ENCODE measurements at regions not wholly inside any gene's neighbourhood (a gene's known extent, or its start where the extent isn't known, plus 50 kb on each side); places are given as distances from the start of the nearest gene placed in this dataset.

- Histone ChIP-seq H3K27me3 (no peaks in the 10 kb centered on the region), H3K79me2 (no peaks in the 10 kb centered on the region), H3K9me3 (ENCODE audit: low read depth) (no peaks in the 10 kb centered on the region), H3K27ac (no peak overlapping the region), H2AFZ (no peak overlapping the region), H3K4me2 (no peak overlapping the region), H4K20me1 (ENCODE audit: insufficient read depth, poor library complexity, severe bottlenecking) (no peaks in the 10 kb centered on the region), H3K36me3 (replicated peaks; ENCODE audit: insufficient read depth, low read depth) (no peaks in the 10 kb centered on the region), H3K4me3 (no peak overlapping the region), H3K9me2 (replicated peaks; ENCODE audit: insufficient read depth) (no peaks in the 10 kb centered on the region), H3K4me1 (ENCODE audit: insufficient read depth) (no peaks in the 10 kb centered on the region)
- WGBS (ENCODE audit: low lambda C conversion rate, missing lambda C conversion rate): 59% methylated on average over 3 of the region's 3 CpGs
- TF ChIP-seq EZH2 (IDR thresholded peaks at IDR 0.05; ENCODE audit: borderline replicate concordance) (no peak), EZH2phosphoT487 (IDR thresholded peaks at IDR 0.05; ENCODE audit: low read depth, severe bottlenecking, unreplicated experiment) (no peak), CTCF (IDR thresholded peaks at IDR 0.05; ENCODE audit: poor library complexity) (no peak)
- DNase-seq (ENCODE audit: low spot score): no peak
Measured at GRCh38 chr13:104996022-104996421, 1539.4 kb downstream of the EFNB2 start.

GRCh38 chr13:104993708-104994107, 1541.8 kb downstream of the EFNB2 start:
- DNase-seq (ENCODE audit: low spot score): no peak
- no peaks in the 10 kb centered on the region for H3K36me3 ChIP-seq (replicated peaks; ENCODE audit: insufficient read depth, low read depth)
- H2AFZ ChIP-seq: no peak overlapping the region
- H3K27ac ChIP-seq: no peak overlapping the region
- H3K79me2 ChIP-seq: no peaks in the 10 kb centered on the region
- TF ChIP-seq EZH2 (IDR thresholded peaks at IDR 0.05; ENCODE audit: borderline replicate concordance) (no peak), CTCF (IDR thresholded peaks at IDR 0.05; ENCODE audit: poor library complexity) (no peak), EZH2phosphoT487 (IDR thresholded peaks at IDR 0.05; ENCODE audit: low read depth, severe bottlenecking, unreplicated experiment) (no peak)
- no peaks in the 10 kb centered on the region for H4K20me1 ChIP-seq (ENCODE audit: insufficient read depth, poor library complexity, severe bottlenecking)
- no peaks in the 10 kb centered on the region for H3K9me2 ChIP-seq (replicated peaks; ENCODE audit: insufficient read depth)
- no peaks in the 10 kb centered on the region for H3K9me3 ChIP-seq (ENCODE audit: low read depth)
- H3K4me1 ChIP-seq (ENCODE audit: insufficient read depth): no peaks in the 10 kb centered on the region
- no peak overlapping the region for H3K4me2 ChIP-seq
- WGBS (ENCODE audit: low lambda C conversion rate, missing lambda C conversion rate): 79% methylated on average over 3 of the region's 3 CpGs
- H3K4me3 ChIP-seq: no peak overlapping the region
- no peaks in the 10 kb centered on the region for H3K27me3 ChIP-seq

- no peak overlapping the region for H3K4me3 ChIP-seq
- H3K9me3 ChIP-seq (ENCODE audit: low read depth): no peaks in the 10 kb centered on the region
- DNase-seq (ENCODE audit: low spot score): no peak
- WGBS (ENCODE audit: low lambda C conversion rate, missing lambda C conversion rate): 70% methylated on average over 5 of the region's 5 CpGs
- H3K9me2 ChIP-seq (replicated peaks; ENCODE audit: insufficient read depth): no peaks in the 10 kb centered on the region
- H3K36me3 ChIP-seq (replicated peaks; ENCODE audit: insufficient read depth, low read depth): no peaks in the 10 kb centered on the region
- H3K27ac ChIP-seq: no peak overlapping the region
- H3K4me1 ChIP-seq (ENCODE audit: insufficient read depth): no peaks in the 10 kb centered on the region
- H3K4me2 ChIP-seq: no peak overlapping the region
- no peaks in the 10 kb centered on the region for H3K79me2 ChIP-seq
- TF ChIP-seq CTCF (IDR thresholded peaks at IDR 0.05; ENCODE audit: poor library complexity) (no peak), EZH2 (IDR thresholded peaks at IDR 0.05; ENCODE audit: borderline replicate concordance) (no peak), EZH2phosphoT487 (IDR thresholded peaks at IDR 0.05; ENCODE audit: low read depth, severe bottlenecking, unreplicated experiment) (no peak)
- no peaks in the 10 kb centered on the region for H4K20me1 ChIP-seq (ENCODE audit: insufficient read depth, poor library complexity, severe bottlenecking)
- H3K27me3 ChIP-seq: peaks cover 3% of the 10 kb centered on the region
- H2AFZ ChIP-seq: no peak overlapping the region
Measured at GRCh38 chr13:104987621-104988020, 1547.8 kb downstream of the EFNB2 start.

- Histone ChIP-seq H3K4me2 (peak overlapping the region; percentile 39), H3K4me3 (no peak overlapping the region), H3K9me2 (replicated peaks; ENCODE audit: insufficient read depth) (no peaks in the 10 kb centered on the region), H3K27me3 (peaks cover 3% of the 10 kb centered on the region), H3K27ac (peak overlapping the region; percentile 10), H3K36me3 (replicated peaks; ENCODE audit: insufficient read depth, low read depth) (no peaks in the 10 kb centered on the region), H2AFZ (no peak overlapping the region), H3K79me2 (no peaks in the 10 kb centered on the region), H3K9me3 (ENCODE audit: low read depth) (no peaks in the 10 kb centered on the region), H4K20me1 (ENCODE audit: insufficient read depth, poor library complexity, severe bottlenecking) (no peaks in the 10 kb centered on the region), H3K4me1 (ENCODE audit: insufficient read depth) (no peaks in the 10 kb centered on the region)
- WGBS (ENCODE audit: low lambda C conversion rate, missing lambda C conversion rate): 36% methylated on average over 2 of the region's 2 CpGs
- peak; percentile 49 for DNase-seq (ENCODE audit: low spot score)
- TF ChIP-seq EZH2phosphoT487 (IDR thresholded peaks at IDR 0.05; ENCODE audit: low read depth, severe bottlenecking, unreplicated experiment) (no peak), CTCF (IDR thresholded peaks at IDR 0.05; ENCODE audit: poor library complexity) (no peak), EZH2 (IDR thresholded peaks at IDR 0.05; ENCODE audit: borderline replicate concordance) (no peak)
Measured at GRCh38 chr13:104984296-104984818, 1551.1 kb downstream of the EFNB2 start.

All from hepatocyte (in vitro differentiated cells).